Left ventricle myocardium inferior (tissue), 1 donor: ENCODE measurements at regions not wholly inside any gene's neighbourhood (a gene's known extent, or its start where the extent isn't known, plus 50 kb on each side); places are given as distances from the start of the nearest gene placed in this dataset.
"Not testable (repeated sequence)": the region's sequence is repeated elsewhere in the genome, so short reads cannot be mapped to it uniquely, and the experiment has no call there.

Source experiments
- DNase-seq: peaks from one replicate; pipeline ENCODE4 v3.0.0-alpha.2; 2020
- H3K27ac ChIP-seq: fragments of 200-600 bp; replicated peaks from 2 replicates; pipeline ENCODE4 v1.8.0; 2021
- H3K27me3 ChIP-seq: fragments of 200-600 bp; 2 replicates; pipeline ENCODE4 v1.8.0; 2021; ENCODE audit warnings: low read depth
- H3K36me3 ChIP-seq: fragments of 200-600 bp; 2 replicates; pipeline ENCODE4 v1.8.0; 2021
- H3K4me1 ChIP-seq: fragments of 200-600 bp; 2 replicates; pipeline ENCODE4 v1.8.0; 2021
- H3K4me3 ChIP-seq: fragments of 200-600 bp; 2 replicates; pipeline ENCODE4 v1.8.0; 2021; ENCODE audit warnings: mild to moderate bottlenecking, moderate library complexity
- H3K9me3 ChIP-seq: fragments of 200-600 bp; replicated peaks from 2 replicates; pipeline ENCODE4 v1.8.0; 2021
- CTCF ChIP-seq: fragments of 200-600 bp; IDR thresholded peaks from 2 replicates; pipeline ENCODE4 v1.8.0; 2021; ENCODE audit warnings: antibody characterized with exemption, mild to moderate bottlenecking, borderline replicate concordance
- intact Hi-C: fragments of 100-400 bp; cut with micrococcal nuclease; formaldehyde crosslinking; loops from one replicate; pipeline ENCODE4 v1.11.0; 2022
- donor health status: DM: no; HTN: yes; CAD: no; lungs with severe emphysema.

GRCh38 chr10:31677195-31678138 is 251.2 kb downstream of the ARHGAP12 start:
- peaks cover 39% of the 10 kb centered on the region for H3K9me3 ChIP-seq
- no peak for TF ChIP-seq CTCF
- H3K36me3 ChIP-seq, result no peaks in the 10 kb centered on the region
- no peak for DNase-seq
- peak overlapping the region; percentile 20 for H3K27ac ChIP-seq
- no peaks in the 10 kb centered on the region for H3K27me3 ChIP-seq
- peaks cover 20% of the 10 kb centered on the region for H3K4me1 ChIP-seq
- intact Hi-C loops, result no loop called here
- no peak overlapping the region for H3K4me3 ChIP-seq

GRCh38 chr10:31675726-31676125 is 252.9 kb downstream of the ARHGAP12 start:
- peaks cover 20% of the 10 kb centered on the region for H3K4me1 ChIP-seq
- H3K4me3 ChIP-seq, result no peak overlapping the region
- DNase-seq, result no peak
- H3K36me3 ChIP-seq, result no peaks in the 10 kb centered on the region
- no peaks in the 10 kb centered on the region for H3K27me3 ChIP-seq
- H3K9me3 ChIP-seq, result peaks cover 49% of the 10 kb centered on the region
- no peak overlapping the region for H3K27ac ChIP-seq
- intact Hi-C loops, result no loop called here
- TF ChIP-seq CTCF, result no peak

- Histone ChIP-seq H3K9me3 (peaks cover 26% of the 10 kb centered on the region), H3K27me3 (no peaks in the 10 kb centered on the region), H3K4me3 (no peak overlapping the region), H3K27ac (peak overlapping the region; percentile 18), H3K4me1 (peaks cover 18% of the 10 kb centered on the region), H3K36me3 (no peaks in the 10 kb centered on the region)
- no peak for DNase-seq
- no peak for TF ChIP-seq CTCF
- intact Hi-C loops, result no loop called here
These were observed 259.3 kb downstream of the ARHGAP12 start for GRCh38 chr10:31669357-31669756.

- Histone ChIP-seq H3K36me3 (no peaks in the 10 kb centered on the region), H3K9me3 (peaks cover 19% of the 10 kb centered on the region), H3K4me3 (no peak overlapping the region), H3K27ac (peak overlapping the region; percentile 18), H3K27me3 (no peaks in the 10 kb centered on the region), H3K4me1 (peaks cover 18% of the 10 kb centered on the region)
- intact Hi-C loops, result no loop called here
- no peak for DNase-seq
- TF ChIP-seq CTCF, result no peak
These were observed 260.3 kb downstream of the ARHGAP12 start for GRCh38 chr10:31668326-31668725.

GRCh38 chr10:31665764-31666279 is 262.8 kb downstream of the ARHGAP12 start:
- intact Hi-C loops, H3K9me3 ChIP-seq, H3K36me3 ChIP-seq, DNase-seq, H3K4me3 ChIP-seq, H3K27me3 ChIP-seq: not testable (repeated sequence)
- peaks cover 18% of the 10 kb centered on the region for H3K4me1 ChIP-seq
- peak overlapping the region; percentile 22 for H3K27ac ChIP-seq

- peak; percentile 54 for DNase-seq
- peak overlapping the region; percentile 22 for H3K27ac ChIP-seq
- intact Hi-C loops, result no loop called here
These were observed 263.8 kb downstream of the ARHGAP12 start for GRCh38 chr10:31664803-31665202.

GRCh38 chr10:31664071-31664470 is 264.6 kb downstream of the ARHGAP12 start:
- DNase-seq, H3K9me3 ChIP-seq, intact Hi-C loops, H3K27me3 ChIP-seq, H3K4me3 ChIP-seq, H3K36me3 ChIP-seq: not testable (repeated sequence)
- Histone ChIP-seq H3K27ac (peak overlapping the region; percentile 22), H3K4me1 (peaks cover 18% of the 10 kb centered on the region)

More at GRCh38 chr10:31664803-31665202, 263.8 kb downstream of the ARHGAP12 start:
- Histone ChIP-seq H3K27me3 (no peaks in the 10 kb centered on the region), H3K4me1 (peaks cover 18% of the 10 kb centered on the region), H3K36me3 (no peaks in the 10 kb centered on the region), H3K9me3 (no peaks in the 10 kb centered on the region), H3K4me3 (no peak overlapping the region)
- TF ChIP-seq CTCF, result no peak
